GM19324 (cell line): ENCODE measurements at regions not wholly inside any gene's neighbourhood (a gene's known extent, or its start where the extent isn't known, plus 50 kb on each side); places are given as distances from the start of the nearest gene placed in this dataset.

Experiments used
- ATAC-seq: cut with Tn5 transposase; IDR thresholded peaks from one replicate; pipeline ENCODE4 v1.9.1; 2021; ENCODE audit warnings: mild to moderate bottlenecking, moderate library complexity; ENCODE audit not compliant: unreplicated experiment, low FRiP score

DNA sequence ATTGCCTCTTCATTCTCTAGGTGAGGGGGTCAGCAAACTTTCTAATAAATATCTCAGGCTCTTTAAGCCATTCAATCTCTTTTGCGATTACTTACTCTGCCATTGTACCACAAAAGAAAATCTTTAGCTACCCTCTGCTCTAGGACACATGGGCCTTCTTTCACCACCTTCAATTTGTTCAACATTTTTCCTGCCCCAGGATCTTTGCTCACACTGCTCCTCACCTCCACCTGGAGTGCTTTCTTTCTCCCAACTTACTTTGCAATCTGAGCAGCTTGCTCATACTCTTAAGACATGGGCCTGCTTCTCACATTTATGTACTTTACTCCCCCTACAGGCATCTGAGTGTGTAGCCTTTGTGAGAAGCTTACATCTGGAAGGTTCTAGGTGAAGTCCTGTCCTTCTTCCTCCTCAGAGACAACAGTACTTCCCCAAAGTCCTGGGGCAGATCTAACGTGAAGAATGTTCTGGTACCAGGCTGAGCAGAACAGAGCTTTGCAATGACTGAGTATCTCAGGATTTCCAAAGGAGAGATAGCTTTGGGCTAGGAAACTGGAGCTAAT is 55.0 kb upstream of the PRDM5 start:
- ATAC-seq, result peak; percentile 85

DNA sequence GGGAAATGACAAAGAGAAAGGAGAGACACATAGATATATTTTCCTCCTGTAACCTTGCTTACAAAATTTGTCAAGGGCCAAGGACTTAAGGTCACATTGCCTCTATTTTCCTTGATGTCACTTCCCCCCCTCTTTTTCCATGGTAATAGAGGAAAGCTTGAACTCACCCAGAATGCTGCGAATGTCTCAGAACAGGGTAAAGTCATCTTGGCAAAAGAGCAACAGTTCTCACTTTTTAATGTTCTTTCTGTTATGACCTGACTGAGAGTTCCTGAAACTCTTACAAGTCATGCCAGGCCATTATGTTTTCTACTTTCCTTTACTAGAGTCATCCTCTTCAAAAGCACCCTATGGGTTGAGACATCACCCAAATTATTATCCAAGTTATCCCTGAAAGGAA is 50.7 kb upstream of the PRDM5 start:
- no peak for ATAC-seq
